ENCODE measurements at regions not wholly inside any gene's neighbourhood (a gene's known extent, or its start where the extent isn't known, plus 50 kb on each side); places are given as distances from the start of the nearest gene placed in this dataset.

DNA sequence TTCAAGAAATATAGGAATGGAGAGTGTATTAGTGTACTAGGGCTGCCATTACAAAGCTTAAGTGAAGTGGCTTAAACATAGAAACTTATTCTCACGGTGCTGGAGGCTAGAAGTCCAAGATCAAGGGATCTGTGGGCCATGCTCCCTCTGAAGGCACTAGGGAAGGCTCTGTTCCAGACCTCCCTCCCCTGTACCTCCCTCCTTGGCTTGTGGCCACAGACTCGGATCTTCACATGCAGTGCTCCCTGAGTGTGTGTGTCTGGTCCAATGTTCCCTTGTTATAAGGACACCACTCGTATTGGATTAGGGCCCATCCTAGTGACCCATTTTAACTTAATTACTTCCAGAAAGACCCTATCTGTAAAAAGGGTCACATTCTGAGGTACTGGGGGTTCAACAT lies 225.6 kb downstream of the VRK1 start:
- Histone ChIP-seq H3K27me3 (replicated peaks; ENCODE audit: control insufficient read depth, insufficient read depth, low read length) (no peaks in the 10 kb centered on the region), H3K4me3 (replicated peaks; ENCODE audit: low read depth, low read length) (no peak overlapping the region), H3K36me3 (ENCODE audit: control insufficient read depth, insufficient read depth, low read length) (no peaks in the 10 kb centered on the region)
- TF ChIP-seq, protein P1, sequence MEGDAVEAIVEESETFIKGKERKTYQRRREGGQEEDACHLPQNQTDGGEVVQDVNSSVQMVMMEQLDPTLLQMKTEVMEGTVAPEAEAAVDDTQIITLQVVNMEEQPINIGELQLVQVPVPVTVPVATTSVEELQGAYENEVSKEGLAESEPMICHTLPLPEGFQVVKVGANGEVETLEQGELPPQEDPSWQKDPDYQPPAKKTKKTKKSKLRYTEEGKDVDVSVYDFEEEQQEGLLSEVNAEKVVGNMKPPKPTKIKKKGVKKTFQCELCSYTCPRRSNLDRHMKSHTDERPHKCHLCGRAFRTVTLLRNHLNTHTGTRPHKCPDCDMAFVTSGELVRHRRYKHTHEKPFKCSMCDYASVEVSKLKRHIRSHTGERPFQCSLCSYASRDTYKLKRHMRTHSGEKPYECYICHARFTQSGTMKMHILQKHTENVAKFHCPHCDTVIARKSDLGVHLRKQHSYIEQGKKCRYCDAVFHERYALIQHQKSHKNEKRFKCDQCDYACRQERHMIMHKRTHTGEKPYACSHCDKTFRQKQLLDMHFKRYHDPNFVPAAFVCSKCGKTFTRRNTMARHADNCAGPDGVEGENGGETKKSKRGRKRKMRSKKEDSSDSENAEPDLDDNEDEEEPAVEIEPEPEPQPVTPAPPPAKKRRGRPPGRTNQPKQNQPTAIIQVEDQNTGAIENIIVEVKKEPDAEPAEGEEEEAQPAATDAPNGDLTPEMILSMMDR (IDR thresholded peaks at IDR 0.05; ENCODE audit: insufficient read depth, low read length, poor library complexity, severe bottlenecking) = no peak
- DNase-seq (ENCODE audit: extremely low read depth, insufficient read length) = no peak

DNA sequence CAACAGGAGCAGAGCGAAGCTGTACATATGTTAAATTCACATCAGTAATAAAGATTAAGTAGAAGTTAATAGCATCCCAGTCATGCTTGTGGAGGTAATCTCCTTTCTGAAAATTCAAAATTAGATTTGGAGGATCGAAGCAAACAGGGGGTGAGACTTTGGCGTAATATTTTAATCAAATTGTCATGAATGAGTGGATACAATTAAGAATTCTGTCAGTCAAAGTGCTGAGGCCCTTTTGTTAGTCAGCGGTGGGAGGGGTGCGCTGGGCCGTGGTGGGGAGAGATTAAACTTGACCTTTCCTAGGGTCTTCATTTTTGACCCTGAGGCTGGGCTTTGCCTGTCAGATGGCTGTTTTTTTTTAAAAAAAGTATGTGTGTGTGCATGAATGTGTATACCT lies 226.7 kb downstream of the VRK1 start:
- H3K4me3 ChIP-seq (replicated peaks; ENCODE audit: low read depth, low read length) = no peak overlapping the region
- TF ChIP-seq, protein P1 (IDR thresholded peaks at IDR 0.05; ENCODE audit: insufficient read depth, low read length, poor library complexity, severe bottlenecking) = no peak
- no peak for DNase-seq (ENCODE audit: extremely low read depth, insufficient read length)

DNA sequence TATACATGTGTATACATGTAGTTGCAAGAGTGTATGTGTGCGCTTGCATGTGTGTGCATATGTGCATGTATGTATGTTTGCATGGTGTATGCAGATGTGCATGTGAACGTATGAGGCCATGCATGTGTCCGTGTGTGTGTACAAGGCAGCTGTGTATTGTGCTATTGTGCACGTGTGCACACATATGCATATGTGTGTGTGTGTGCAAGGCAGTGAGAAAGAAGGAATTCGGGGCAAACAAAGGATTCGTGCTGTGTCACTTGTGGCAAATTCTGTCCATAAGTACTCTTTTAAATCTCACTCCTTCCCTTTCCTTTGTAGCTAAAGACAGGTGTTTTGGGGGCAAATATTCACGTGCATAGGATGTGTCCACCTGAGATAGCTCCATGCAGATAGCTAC lies 227.1 kb downstream of the VRK1 start:
- DNase-seq (ENCODE audit: extremely low read depth, insufficient read length) = no peak
- Histone ChIP-seq H3K27me3 (replicated peaks; ENCODE audit: control insufficient read depth, insufficient read depth, low read length) (no peaks in the 10 kb centered on the region), H3K4me3 (replicated peaks; ENCODE audit: low read depth, low read length) (no peak overlapping the region), H3K36me3 (ENCODE audit: control insufficient read depth, insufficient read depth, low read length) (no peaks in the 10 kb centered on the region)
- TF ChIP-seq, protein P1 (IDR thresholded peaks at IDR 0.05; ENCODE audit: insufficient read depth, low read length, poor library complexity, severe bottlenecking) = no peak

More for the DNA sequence above, 226.7 kb downstream of the VRK1 start:
- no peaks in the 10 kb centered on the region for H3K27me3 ChIP-seq (replicated peaks; ENCODE audit: control insufficient read depth, insufficient read depth, low read length)
- H3K36me3 ChIP-seq (ENCODE audit: control insufficient read depth, insufficient read depth, low read length) = no peaks in the 10 kb centered on the region

DNA sequence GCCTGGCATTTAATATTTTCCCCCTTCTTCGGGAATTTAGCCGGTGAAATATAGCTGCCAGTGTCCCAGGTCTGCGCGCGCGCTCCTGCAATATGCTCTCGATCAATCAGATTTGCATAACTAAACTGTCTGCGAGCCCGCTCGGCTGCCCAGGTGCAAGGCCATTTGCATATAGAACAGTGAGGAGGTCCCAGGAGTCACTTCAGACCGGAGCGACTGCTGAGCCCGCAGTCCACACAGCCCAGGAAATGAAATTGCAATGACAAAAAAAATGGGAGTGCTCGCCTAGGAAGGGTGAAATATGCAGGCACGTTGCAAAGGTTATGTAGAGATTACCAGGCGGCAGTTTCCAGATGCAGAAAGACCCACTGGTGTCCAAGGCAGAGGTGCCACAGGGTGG lies 228.5 kb downstream of the VRK1 start:
- H3K4me3 ChIP-seq (replicated peaks; ENCODE audit: low read depth, low read length) = no peak overlapping the region
- TF ChIP-seq, protein P1 (IDR thresholded peaks at IDR 0.05; ENCODE audit: insufficient read depth, low read length, poor library complexity, severe bottlenecking) = no peak
- H3K27me3 ChIP-seq (replicated peaks; ENCODE audit: control insufficient read depth, insufficient read depth, low read length) = no peaks in the 10 kb centered on the region

DNA sequence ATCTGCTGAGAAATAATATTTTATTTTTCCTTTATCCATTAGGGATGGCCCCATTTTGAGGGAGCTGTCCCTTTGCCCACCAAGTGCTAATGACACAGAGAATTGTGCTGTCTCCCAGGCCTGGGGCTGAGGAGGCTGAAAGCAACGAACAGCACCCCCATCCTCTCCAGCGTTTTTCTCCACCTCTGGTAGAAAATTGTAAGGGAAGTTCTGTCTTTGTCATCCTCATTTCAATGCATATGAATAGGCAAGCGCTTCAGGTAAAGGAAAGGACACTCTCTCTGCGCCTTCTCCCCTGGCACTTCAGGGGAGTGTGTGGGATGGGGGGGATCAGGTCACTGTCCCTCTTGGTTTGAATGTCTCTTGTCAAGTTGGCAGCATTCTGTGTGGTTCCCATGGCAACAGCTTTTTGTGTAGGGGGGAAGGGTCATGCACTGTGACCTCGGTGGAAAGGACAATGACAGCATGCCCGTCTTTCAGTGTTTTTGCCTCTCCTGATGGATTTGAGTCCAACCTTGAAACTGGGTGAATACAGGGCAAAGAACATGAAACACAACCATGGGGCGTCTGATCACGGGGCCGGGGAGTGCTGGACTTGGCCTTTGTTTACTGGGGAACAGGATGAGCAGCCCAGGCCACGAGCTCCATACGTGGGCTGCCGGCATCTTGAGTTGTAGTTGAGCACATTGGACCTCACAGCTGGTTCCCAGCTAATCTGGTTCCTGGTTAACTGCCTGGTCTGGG lies 230.2 kb downstream of the VRK1 start:
- Histone ChIP-seq H3K27me3 (replicated peaks; ENCODE audit: control insufficient read depth, insufficient read depth, low read length) (no peaks in the 10 kb centered on the region), H3K4me3 (replicated peaks; ENCODE audit: low read depth, low read length) (no peak overlapping the region), H3K36me3 (ENCODE audit: control insufficient read depth, insufficient read depth, low read length) (no peaks in the 10 kb centered on the region)
- no peak for DNase-seq (ENCODE audit: extremely low read depth, insufficient read length)
- TF ChIP-seq, protein P1 (IDR thresholded peaks at IDR 0.05; ENCODE audit: insufficient read depth, low read length, poor library complexity, severe bottlenecking) = no peak

More for the DNA sequence above, 228.5 kb downstream of the VRK1 start:
- no peak for DNase-seq (ENCODE audit: extremely low read depth, insufficient read length)
- no peaks in the 10 kb centered on the region for H3K36me3 ChIP-seq (ENCODE audit: control insufficient read depth, insufficient read depth, low read length)

All from GM06990 (cell line).